ENCODE measurements at regions not wholly inside any gene's neighbourhood (a gene's known extent, or its start where the extent isn't known, plus 50 kb on each side); places are given as distances from the start of the nearest gene placed in this dataset.
"Not testable (repeated sequence)": the region's sequence is repeated elsewhere in the genome, so short reads cannot be mapped to it uniquely, and the experiment has no call there.

DNA sequence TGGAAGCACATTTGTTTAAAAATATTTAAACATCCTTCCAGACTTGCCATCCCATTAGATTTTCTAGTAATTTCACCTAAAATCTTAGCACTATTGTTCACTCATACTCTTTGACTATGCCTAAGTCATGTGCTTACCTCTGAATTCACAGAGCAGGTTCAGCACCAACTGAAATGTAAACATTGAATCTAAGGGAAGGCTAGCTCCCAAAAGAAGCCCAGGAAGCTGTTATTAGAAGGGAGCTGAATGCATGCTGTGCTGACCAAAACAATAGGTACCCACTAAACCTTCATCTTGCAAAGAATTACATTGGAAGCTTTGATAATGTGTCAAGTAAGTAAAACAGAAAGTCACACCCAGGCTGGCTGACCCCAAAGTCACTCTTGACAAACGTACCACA lies 571.3 kb downstream of the GABRG2 start:
- no peak for DNase-seq

DNA sequence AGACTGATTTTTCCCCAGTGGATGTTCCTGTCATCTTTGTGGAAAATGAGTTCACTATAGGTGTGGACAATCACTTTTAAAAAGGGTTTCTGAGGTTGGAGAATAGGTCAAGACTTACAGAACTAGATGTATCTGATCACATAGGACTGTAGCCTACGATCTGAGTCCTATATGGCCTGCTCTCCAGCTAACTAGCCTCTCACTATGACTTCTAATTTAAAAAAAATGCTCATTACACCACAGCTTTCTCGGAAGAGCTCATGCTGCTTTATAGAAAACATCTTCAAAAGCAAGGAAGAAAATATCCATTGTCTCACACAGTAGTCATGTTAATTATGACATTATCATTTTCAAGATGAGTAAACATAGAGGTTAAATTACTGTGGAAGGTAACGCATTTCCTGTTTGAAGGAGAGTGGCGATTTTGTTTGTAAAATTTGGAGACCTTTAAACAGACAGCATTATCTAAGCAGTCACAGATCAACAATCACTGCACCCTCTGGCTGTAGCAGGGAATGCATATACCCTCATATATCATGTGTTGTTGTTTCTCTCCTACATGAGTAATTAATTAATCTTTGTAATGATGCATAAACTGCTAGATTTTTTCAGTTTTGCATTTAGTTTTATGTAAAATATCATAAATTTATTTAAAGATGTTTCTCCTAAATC lies 573.7 kb downstream of the GABRG2 start:
- DNase-seq, result no peak

DNA sequence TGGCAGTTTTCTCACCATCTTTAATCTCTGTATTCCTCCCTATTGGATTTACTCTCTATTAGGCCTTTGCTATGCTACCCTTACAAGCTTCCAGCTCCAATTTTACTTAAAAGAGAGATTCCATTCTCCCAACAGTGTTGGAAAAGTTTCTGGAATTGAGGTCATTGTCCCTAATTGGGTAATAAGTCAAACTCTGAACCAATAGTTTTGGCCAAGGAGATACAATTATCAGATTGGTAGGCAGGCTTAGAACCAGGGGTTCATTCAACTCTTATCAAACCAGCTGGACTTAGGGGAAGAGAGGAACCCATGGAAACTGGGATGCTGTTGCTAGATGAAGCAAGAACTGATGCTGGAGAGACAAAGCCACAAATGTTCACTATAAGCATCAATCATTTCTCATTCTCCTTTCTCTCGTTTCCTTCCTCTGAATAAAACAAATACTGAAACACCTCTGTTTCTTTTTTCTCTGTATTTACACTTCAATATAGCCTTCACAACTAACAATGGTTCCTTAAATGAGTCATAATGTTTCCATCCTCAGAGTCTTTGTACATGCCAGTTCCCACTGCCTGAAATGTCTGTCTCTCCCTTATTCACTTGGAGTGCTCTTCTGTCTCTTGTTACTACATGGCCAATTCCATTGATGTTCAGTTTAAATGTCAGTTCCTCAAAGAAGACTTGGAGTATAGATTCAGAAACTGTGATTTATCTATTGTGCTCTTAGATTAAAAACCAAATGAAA lies 587.3 kb downstream of the GABRG2 start:
- DNase-seq, result no peak

DNA sequence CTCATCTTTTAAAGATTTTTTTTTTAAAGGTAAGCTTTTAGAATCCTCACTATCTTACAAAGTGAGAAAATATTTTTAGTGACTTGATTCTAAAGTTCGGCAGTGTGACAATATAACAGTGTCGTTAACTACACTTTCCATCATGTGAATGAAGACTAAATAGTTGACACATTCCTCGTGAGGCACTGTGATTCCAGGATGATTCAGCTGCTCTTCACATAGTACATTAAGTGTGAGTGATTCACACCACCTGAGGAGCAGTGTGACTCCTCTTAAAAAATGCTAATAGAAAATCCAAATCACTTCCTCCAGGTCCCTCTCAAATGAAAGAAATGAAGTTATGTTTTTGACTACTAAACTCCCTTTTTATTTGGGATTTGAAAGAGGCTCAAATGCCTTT lies 589.5 kb downstream of the GABRG2 start:
- DNase-seq, result no peak

DNA sequence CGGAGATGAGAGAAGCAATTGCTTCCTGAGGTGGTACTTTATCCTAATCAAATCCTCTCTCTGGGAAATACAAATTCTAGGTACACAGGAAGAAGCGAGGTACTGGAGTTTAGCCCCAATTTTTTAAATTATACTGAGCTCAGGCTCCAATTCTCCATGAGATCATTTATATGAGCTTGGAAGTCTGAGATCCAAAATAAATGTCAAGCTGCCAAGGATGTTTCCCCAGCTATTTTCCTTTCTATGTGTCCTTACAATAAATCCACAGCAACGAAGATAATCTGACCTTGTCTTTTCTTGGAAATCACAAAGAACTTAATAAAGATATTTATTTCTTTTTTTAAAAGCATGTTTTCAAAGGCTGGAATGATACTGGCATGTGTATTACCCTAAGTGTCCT lies 597.3 kb downstream of the GABRG2 start:
- DNase-seq, result no peak

- DNase-seq, result no peak
Observed at GRCh38 chr5:162668926-162669325, 601.4 kb downstream of the GABRG2 start.

GRCh38 chr5:162672061-162672460 lies 604.5 kb downstream of the GABRG2 start:
- DNase-seq, result no peak

GRCh38 chr5:162683284-162683683 lies 615.7 kb downstream of the GABRG2 start:
- DNase-seq, result no peak

DNA sequence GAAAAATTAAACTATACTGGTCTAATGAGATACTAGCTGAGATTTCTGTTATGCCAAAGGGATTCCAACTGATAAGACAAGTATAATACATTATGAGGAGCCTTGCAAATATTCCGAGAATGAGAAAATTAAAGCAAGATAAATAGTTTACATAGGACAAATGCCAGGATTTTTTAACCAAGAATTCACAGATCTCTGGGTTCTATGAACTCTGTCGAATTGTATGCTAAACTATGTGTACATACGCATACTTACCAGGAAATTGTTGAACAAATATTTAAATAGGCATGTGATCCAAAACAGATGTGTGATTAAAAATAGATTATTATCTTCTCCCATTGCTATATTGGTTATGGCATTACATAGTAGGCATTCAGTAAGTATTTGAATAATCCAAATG lies 616.6 kb downstream of the GABRG2 start:
- no peak for DNase-seq

DNA sequence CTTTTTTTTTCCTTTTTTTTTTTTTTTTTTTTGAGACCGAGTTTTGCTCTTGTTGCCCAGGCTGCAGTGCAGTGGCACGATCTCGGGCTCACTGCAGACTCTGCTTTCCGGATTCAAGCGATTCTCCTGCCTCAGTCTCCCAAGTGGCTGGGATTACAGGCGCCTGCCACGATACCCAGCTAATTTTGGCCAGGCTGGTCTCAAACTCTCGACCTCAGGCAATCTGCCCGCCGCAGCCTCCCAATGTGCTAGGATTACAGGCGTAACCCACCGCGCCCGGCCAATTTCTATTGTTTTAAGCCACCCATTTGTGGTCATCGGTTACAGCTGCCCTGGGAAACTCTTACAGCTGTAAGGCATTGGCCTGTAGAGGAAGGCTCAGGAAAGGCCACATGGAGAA lies 617.7 kb downstream of the GABRG2 start:
- no peak for DNase-seq

DNA sequence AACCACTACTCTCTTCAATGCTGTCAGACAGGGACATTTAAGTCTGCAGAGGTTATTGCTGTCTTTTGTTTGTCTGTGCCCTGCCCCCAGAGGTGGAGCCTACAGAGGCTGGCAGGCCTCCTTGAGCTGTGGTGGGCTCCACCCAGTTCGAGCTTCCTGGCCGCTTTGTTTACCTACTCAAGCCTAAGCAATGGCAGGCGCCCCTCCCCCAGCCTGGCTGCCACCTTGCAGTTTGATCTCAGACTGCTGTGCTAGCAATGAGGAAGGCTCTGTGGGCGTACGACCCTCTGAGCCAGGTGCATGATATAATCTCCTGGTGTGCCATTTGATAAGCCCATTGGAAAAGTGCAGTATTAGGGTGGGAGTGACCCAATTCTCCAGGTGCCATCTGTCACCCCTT lies 628.7 kb downstream of the GABRG2 start:
- DNase-seq, result not testable (repeated sequence)

DNA sequence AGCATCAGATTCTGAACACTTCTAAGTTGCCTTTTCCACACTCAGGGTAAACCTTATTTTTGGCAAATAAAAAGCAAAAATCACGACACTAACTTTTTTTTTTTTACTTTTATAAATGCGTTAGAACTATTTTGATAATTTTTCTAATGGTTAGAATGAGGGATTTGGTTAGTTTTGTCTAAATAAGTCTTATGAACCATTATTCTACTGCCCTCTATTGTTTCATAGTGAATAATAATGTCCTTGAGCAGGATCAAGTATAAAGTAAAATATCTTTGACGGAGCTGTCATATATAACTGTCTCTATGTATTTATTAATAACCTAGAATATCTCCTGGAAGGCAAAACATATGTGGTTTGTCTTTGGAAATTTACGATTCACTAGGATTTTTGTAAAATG lies 631.8 kb downstream of the GABRG2 start:
- DNase-seq, result no peak

DNA sequence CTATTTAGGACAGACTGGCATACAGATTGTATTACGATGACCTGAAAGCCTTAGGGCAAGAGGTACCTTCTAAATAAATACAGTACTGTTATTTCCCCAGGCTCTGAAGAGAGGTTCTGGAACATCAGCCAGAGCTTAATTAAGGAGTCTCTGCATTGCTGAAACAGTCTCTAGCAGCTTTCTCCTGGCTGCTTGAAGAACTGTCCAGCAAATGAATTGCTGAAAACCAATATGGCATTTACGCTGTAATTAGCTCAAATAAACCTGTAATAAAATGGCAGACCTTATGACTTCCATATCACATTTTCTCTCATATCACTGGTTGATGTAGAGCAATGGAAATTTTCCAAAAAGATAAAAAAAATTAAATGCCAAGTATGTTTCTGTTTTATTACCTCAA lies 636.3 kb downstream of the GABRG2 start:
- DNase-seq, result no peak

DNA sequence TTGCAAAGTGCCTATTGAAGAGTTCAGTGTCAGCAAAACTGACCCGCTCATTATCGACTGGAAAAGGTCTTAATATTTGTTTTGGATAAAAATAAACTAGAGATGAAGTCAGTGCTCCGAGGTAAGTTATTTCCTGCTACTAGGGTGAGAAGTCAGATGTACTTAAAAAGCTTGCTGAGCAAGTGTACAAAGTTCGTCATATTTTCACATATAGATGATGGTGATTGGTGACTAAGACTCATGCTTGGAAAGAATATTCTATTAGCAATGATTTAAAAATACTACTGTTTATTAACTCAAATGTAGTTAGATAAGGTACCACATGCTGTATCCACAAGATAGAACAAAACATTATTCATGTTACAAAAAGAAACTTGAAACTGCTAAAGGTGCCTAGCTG lies 643.7 kb downstream of the GABRG2 start:
- no peak for DNase-seq

DNA sequence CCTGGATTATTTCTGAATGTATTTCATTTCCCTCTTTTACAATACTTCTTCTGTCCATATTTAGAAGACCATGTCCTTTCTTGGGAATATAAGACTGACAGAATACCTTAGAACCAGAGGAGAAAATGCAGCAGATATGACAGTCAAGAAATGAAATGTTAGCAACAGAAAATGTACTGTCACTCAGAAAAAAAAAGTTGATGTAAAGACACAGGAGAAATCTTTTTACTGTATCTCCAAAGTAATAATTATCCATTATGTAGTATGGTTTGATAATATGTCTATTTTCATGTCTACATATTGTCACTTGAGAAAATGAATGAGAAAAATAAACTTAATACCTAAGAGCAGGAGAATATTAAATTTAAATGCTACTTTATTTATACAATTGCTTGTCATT lies 652.1 kb downstream of the GABRG2 start:
- DNase-seq, result no peak

DNA sequence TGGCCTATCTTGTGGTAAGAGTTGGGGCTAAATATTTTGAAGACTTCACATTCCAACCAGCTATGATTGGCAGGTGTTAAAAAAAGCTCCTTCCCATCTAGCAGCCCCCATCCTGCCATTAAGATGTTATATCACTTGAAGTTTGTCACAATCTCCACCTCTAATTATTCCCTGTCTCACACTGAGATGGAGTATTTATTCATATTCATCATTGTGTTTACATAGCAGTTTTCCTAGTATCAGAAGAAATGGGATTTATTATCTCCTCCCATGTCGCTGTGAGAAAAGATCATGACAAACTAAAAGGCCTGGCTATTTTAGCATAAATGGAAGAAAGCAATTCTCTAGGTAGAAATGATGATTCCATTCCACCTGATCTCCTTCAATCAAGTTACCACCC lies 653.6 kb downstream of the GABRG2 start:
- no peak for DNase-seq

- DNase-seq, result no peak
Observed at GRCh38 chr5:162752612-162753011, 684.8 kb upstream of the CCNG1 start.

DNA sequence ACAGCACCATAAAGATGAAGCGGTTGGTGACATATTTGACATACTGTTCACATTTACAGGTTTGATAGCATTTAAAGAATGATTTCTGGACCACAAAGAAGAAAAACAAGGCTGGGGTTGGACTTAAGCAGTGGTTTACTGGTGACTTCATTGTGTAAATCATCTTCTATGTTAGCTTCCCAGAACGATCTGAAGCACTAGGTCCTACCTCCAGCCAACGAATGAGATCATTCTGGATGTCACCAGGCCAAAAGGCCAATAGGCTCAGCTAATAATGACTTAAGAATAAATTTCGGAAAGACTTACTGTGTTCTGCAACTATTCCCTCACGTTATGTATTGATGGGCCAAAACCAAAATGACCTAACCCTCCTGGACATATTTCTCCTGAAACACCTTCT lies 675.3 kb upstream of the CCNG1 start:
- no peak for DNase-seq

DNA sequence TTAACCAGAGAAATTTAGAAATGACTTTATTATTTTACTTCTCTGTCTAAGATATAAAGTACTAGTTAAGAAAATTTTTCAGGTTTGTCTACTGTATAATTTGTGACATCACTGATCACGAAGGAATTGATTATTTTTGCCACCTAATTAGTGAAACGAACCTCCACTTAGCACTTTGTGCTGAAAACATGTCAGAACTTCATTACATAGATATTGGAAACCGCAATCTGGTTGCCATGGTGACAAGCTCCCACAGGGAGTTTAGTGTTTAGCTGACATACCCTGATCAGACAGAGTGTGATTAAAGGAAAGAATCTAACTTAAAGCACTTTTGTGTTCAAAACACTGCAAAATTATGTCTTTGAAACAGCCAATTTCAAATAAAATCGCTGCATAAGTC lies 668.4 kb upstream of the CCNG1 start:
- no peak for DNase-seq

DNA sequence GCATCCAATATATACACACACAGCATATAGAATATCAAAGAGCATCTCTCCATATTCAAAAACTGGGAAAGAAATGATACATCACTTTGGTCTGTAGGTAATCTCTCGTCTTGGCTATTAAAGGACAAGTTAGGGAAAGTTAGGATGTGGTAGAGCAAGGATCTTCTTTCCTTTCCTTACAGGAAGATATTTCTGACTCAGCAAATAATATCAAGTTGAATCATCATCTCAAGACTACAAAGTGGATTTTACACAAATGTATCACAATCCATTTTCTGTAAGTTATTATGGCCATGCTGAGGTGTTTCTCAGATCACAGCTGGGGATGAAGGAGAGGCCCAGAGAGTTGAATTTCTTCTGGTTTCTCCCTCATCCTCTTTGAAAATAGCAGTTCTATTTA lies 651.7 kb upstream of the CCNG1 start:
- DNase-seq, result no peak

GRCh38 chr5:162786234-162786633 lies 651.2 kb upstream of the CCNG1 start:
- no peak for DNase-seq

DNA sequence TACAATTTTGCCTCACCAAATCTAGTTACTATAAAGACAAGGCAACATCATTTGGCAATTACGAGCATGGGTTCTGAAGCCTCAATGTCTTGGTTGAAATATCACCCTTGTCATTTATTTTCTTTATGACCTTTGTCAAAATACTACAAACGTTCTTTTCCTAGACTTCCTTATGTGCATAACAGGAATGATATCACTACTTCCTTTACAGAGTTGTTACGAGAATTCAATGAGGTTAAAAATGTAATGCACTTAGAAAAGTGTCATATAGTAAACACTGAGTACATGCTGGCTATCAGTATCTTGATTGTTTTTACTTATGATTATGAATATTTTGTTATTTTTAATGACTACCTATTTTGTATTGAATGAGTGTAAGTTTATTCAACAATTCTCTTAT lies 640.9 kb upstream of the CCNG1 start:
- DNase-seq, result no peak

DNA sequence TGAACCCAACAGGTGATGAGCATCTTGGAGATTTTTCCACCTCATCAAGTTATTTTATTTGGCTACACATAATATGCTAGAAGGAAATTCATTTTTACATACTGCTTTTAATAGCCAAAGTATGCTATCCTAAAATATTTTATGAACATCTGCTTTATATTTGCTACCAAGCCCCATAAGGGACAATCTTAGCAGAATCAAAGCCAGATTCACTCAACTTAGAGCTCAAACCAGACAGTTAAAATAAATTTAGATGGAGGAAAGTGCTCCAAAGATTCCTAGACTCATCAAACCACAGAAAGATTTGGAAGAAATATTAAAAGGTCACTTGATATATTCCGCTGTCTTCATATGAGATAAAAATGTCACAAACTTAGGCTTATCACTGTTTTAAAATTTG lies 637.1 kb upstream of the CCNG1 start:
- no peak for DNase-seq

DNA sequence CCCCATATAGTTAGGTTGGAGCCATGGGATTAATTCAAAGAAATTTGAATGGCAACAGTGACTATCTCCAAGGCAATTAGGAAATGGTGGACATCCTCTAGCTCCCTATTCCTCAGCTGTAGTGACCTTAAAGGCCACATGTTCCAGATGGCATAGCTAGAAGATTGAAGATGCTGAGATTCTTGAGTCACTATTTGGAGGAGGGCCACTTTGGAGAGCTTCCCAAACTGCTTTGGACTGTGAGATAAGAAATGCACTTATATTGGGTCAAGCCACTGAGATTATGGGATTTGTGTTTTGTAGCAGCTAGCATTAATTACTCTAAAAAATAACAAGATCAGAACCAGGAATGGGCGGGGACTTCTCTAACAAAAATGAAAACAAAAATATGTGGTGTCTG lies 636.2 kb upstream of the CCNG1 start:
- no peak for DNase-seq

DNA sequence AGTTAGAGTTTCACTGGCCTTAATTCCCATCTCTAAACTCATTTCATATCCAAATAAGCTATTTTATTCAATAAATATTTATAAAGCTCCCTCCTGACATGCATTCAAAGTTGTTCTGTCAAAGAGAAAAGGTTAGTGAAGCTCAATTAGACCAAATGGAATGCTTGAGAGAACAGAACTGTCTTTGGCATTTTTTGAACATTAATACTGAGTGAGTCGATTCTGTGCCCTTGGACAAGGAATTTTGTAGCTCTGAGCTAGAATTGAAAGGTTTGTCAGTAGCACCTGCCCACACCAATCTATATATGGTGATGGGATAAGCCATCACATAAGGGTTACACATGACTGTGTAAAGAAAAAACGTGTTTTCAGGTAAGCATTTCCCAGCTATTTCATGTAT lies 631.2 kb upstream of the CCNG1 start:
- DNase-seq, result no peak
